ENCODE measurements at regions not wholly inside any gene's neighbourhood (a gene's known extent, or its start where the extent isn't known, plus 50 kb on each side); places are given as distances from the start of the nearest gene placed in this dataset.

DNA sequence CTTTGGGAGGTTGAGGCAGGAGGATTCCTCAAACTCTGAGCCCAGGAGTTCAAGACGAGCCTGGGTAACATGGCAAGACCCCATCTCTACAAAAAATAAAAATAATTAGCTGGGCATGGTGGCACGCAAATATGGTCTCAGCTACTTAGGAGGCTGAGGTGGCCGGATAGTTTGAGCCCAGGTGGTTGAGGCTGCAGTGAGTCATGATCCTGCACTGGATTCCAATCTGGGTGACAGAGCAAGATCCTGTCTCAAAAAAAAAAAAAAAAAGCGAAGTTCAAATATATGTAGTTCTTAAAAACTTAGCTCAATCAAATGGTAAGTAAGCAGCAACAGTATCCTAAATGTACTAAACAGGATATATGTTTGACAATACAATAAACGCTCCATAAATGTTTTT lies 85.5 kb upstream of the SSTR1 start:
- Histone ChIP-seq H3K4me1 (ENCODE audit: control insufficient read depth in 1 of 2, insufficient read depth in 1 of 2, low read depth in 1 of 2, low read length in 1 of 2) (peaks cover 0 to 3% of the 10 kb centered on the region in 2 experiments), H3K27me3 (no peaks in the 10 kb centered on the region), H3K9me3 (no peaks in the 10 kb centered on the region), H3K36me3 (no peaks in the 10 kb centered on the region), H3K4me3 (ENCODE audit: low read depth in 1 of 2, low read length in 1 of 2) (no peak overlapping the region), H3K27ac (no peak overlapping the region)
- no peak for TF ChIP-seq CTCF (IDR thresholded peaks at IDR 0.05)

- Histone ChIP-seq H3K4me3 (ENCODE audit: low read depth in 1 of 2, low read length in 1 of 2) (no peak overlapping the region), H3K27ac (no peak overlapping the region), H3K27me3 (no peaks in the 10 kb centered on the region), H3K9me3 (no peaks in the 10 kb centered on the region), H3K4me1 (ENCODE audit: control insufficient read depth in 1 of 2, insufficient read depth in 1 of 2, low read depth in 1 of 2, low read length in 1 of 2) (peaks cover 0 to 3% of the 10 kb centered on the region in 2 experiments), H3K36me3 (no peaks in the 10 kb centered on the region)
- no peak for TF ChIP-seq CTCF (IDR thresholded peaks at IDR 0.05)
Observed at GRCh38 chr14:38124506-38124905, 83.2 kb upstream of the SSTR1 start.

GRCh38 chr14:38125481-38126037 lies 82.1 kb upstream of the SSTR1 start:
- no peak overlapping the region for H3K4me3 ChIP-seq (ENCODE audit: low read depth in 1 of 2, low read length in 1 of 2)
- H3K4me1 ChIP-seq (ENCODE audit: control insufficient read depth in 1 of 2, insufficient read depth in 1 of 2, low read depth in 1 of 2, low read length in 1 of 2) = peaks cover 0 to 3% of the 10 kb centered on the region in 2 experiments
- no peaks in the 10 kb centered on the region for H3K36me3 ChIP-seq
- no peaks in the 10 kb centered on the region for H3K9me3 ChIP-seq
- H3K27me3 ChIP-seq = no peaks in the 10 kb centered on the region
- no peak for TF ChIP-seq CTCF (IDR thresholded peaks at IDR 0.05)
- no peak overlapping the region for H3K27ac ChIP-seq

DNA sequence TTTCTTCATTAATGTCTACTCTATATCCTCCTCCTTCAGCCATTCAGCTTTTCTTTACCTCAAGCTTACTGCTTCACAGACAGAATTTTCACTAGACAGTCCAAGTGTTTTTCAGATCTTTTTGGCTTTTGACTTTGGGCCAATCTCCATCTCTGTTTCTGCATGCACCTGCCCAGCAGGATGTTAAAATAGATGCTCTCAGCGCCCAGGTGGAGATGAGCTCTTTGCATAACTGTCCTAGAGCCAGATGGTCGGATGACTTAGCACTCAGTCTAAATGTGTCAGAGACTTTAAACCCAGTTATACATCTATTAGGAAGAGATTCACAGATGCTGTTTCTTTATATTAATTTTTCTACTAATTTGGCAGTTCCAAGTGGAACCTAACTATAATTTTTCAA lies 80.3 kb upstream of the SSTR1 start:
- TF ChIP-seq CTCF (IDR thresholded peaks at IDR 0.05) = no peak
- H3K27ac ChIP-seq = no peak overlapping the region
- H3K9me3 ChIP-seq = no peaks in the 10 kb centered on the region
- no peak overlapping the region for H3K4me3 ChIP-seq (ENCODE audit: low read depth in 1 of 2, low read length in 1 of 2)
- no peaks in the 10 kb centered on the region for H3K4me1 ChIP-seq (ENCODE audit: control insufficient read depth in 1 of 2, insufficient read depth in 1 of 2, low read depth in 1 of 2, low read length in 1 of 2)
- H3K27me3 ChIP-seq = no peaks in the 10 kb centered on the region
- no peaks in the 10 kb centered on the region for H3K36me3 ChIP-seq

DNA sequence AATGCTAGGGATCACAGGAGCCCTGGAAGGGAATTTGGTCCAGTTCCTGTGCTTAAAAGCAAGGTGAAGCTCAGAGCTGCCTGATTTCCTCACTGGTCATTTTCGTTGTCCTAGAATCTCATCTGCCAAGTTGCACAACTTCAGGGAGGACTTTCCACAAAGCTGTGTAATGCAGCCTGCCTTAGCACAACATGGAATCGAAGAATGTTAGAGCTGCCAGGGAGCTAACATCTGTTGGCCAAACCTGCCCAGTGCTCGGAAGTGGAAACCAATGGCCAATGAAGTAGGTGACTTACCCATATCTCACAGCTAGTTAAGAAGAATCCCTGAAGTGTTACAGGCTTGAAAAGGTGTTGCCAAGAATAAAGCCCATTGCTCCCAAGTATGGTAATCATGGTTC lies 79.9 kb upstream of the SSTR1 start:
- Histone ChIP-seq H3K4me3 (ENCODE audit: low read depth in 1 of 2, low read length in 1 of 2) (no peak overlapping the region), H3K9me3 (no peaks in the 10 kb centered on the region), H3K27ac (no peak overlapping the region), H3K36me3 (no peaks in the 10 kb centered on the region), H3K4me1 (ENCODE audit: control insufficient read depth in 1 of 2, insufficient read depth in 1 of 2, low read depth in 1 of 2, low read length in 1 of 2) (no peaks in the 10 kb centered on the region), H3K27me3 (no peaks in the 10 kb centered on the region)
- TF ChIP-seq CTCF (IDR thresholded peaks at IDR 0.05) = no peak

DNA sequence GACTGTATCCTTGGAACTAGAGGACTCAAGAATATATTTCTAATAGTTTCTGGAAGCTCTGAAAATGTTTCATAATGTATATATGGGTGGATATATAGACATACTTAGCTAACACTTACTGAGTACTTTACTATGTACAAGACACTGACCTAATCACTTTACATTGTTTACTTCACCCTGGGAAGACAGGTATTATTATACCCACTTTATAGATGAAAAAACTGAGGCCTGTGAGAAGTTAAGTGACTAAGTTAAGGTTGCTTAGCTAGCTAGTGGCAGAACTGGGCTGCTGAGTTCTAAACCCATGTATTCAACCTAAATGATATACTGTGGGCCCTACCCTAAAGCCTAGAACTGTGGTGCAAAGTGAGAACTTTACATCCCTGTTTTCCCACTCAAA lies 79.1 kb upstream of the SSTR1 start:
- TF ChIP-seq CTCF (IDR thresholded peaks at IDR 0.05) = no peak
- H3K4me3 ChIP-seq (ENCODE audit: low read depth in 1 of 2, low read length in 1 of 2) = no peak overlapping the region

More for the DNA sequence above, 79.1 kb upstream of the SSTR1 start:
- H3K4me1 ChIP-seq (ENCODE audit: control insufficient read depth in 1 of 2, insufficient read depth in 1 of 2, low read depth in 1 of 2, low read length in 1 of 2) = no peaks in the 10 kb centered on the region
- H3K9me3 ChIP-seq = no peaks in the 10 kb centered on the region
- H3K36me3 ChIP-seq = no peaks in the 10 kb centered on the region
- no peaks in the 10 kb centered on the region for H3K27me3 ChIP-seq
- H3K27ac ChIP-seq = no peak overlapping the region
